Chondrocyte (in vitro differentiated cells): ENCODE measurements at regions not wholly inside any gene's neighbourhood (a gene's known extent, or its start where the extent isn't known, plus 50 kb on each side); places are given as distances from the start of the nearest gene placed in this dataset.
"Not testable (repeated sequence)": the region's sequence is repeated elsewhere in the genome, so short reads cannot be mapped to it uniquely, and the experiment has no call there.

Experiments used
- DNase-seq: peaks from one replicate; pipeline ENCODE4 v3.0.0; 2021; ENCODE audit warnings: mixed read lengths, low spot score
- H3K27ac Mint-ChIP-seq: one replicate; pipeline ENCODE4 v1.8.0; 2021; ENCODE audit warnings: mild to moderate bottlenecking, moderate library complexity, mixed read lengths; ENCODE audit not compliant: unreplicated experiment
- H3K27me3 Mint-ChIP-seq: 2 replicates; pipeline ENCODE4 v1.8.0; 2021; ENCODE audit warnings: low read depth, mixed read lengths
- H3K36me3 Mint-ChIP-seq: 2 replicates; pipeline ENCODE4 v1.8.0; 2021; ENCODE audit warnings: low read depth, mixed read lengths
- H3K4me1 Mint-ChIP-seq: 2 replicates; pipeline ENCODE4 v1.8.0; 2021; ENCODE audit warnings: low read depth, mild to moderate bottlenecking, mixed read lengths
- H3K4me3 Mint-ChIP-seq: one replicate; pipeline ENCODE4 v1.8.0; 2021; ENCODE audit warnings: mild to moderate bottlenecking, moderate library complexity, mixed read lengths; ENCODE audit not compliant: unreplicated experiment
- H3K9me3 Mint-ChIP-seq: 2 replicates; pipeline ENCODE4 v1.8.0; 2021; ENCODE audit warnings: low read depth, mixed read lengths
- TF ChIP-seq, protein P1 (sequence below): fragments of 200-600 bp; sonication (generic); IDR thresholded peaks from 2 replicates; pipeline ENCODE4 v1.5.0; 2021; ENCODE audit warnings: antibody characterized with exemption, mild to moderate bottlenecking, moderate library complexity

GRCh38 chr6:86782328-86782727 is 155.0 kb upstream of the HTR1E start:
- no peak for DNase-seq
- TF ChIP-seq, protein P1, sequence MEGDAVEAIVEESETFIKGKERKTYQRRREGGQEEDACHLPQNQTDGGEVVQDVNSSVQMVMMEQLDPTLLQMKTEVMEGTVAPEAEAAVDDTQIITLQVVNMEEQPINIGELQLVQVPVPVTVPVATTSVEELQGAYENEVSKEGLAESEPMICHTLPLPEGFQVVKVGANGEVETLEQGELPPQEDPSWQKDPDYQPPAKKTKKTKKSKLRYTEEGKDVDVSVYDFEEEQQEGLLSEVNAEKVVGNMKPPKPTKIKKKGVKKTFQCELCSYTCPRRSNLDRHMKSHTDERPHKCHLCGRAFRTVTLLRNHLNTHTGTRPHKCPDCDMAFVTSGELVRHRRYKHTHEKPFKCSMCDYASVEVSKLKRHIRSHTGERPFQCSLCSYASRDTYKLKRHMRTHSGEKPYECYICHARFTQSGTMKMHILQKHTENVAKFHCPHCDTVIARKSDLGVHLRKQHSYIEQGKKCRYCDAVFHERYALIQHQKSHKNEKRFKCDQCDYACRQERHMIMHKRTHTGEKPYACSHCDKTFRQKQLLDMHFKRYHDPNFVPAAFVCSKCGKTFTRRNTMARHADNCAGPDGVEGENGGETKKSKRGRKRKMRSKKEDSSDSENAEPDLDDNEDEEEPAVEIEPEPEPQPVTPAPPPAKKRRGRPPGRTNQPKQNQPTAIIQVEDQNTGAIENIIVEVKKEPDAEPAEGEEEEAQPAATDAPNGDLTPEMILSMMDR = no peak
- peaks cover 3% of the 10 kb centered on the region for H3K9me3 Mint-ChIP-seq
- H3K4me3 Mint-ChIP-seq = no peak overlapping the region
- H3K36me3 Mint-ChIP-seq = no peaks in the 10 kb centered on the region
- H3K27ac Mint-ChIP-seq = no peak overlapping the region
- no peaks in the 10 kb centered on the region for H3K4me1 Mint-ChIP-seq
- no peaks in the 10 kb centered on the region for H3K27me3 Mint-ChIP-seq

GRCh38 chr6:86780923-86781322 is 156.4 kb upstream of the HTR1E start:
- peaks cover 3% of the 10 kb centered on the region for H3K9me3 Mint-ChIP-seq
- H3K36me3 Mint-ChIP-seq = no peaks in the 10 kb centered on the region
- H3K27ac Mint-ChIP-seq = no peak overlapping the region
- H3K27me3 Mint-ChIP-seq = no peaks in the 10 kb centered on the region
- DNase-seq = no peak
- no peak overlapping the region for H3K4me3 Mint-ChIP-seq
- TF ChIP-seq, protein P1 = no peak
- H3K4me1 Mint-ChIP-seq = no peaks in the 10 kb centered on the region

DNA sequence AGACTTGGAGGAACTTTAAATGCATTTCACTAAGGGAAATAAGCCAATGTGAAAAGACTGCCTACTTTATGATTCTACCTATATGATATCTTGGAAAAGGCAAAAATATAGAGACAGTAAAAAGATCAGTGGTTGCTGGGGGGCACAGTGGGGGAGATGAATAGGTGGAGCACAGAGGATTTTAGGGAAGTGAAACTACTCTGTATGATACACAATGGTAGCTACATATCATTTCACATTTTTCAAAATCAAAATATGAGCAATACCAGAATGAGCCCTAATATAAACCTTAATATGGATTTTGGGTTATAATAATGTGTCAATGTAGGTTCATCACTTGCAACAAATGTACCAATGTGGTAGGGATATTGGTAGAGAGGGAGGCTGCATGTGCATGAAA is 161.4 kb upstream of the HTR1E start:
- Mint-ChIP-seq H3K27ac (no peak overlapping the region), H3K27me3 (no peaks in the 10 kb centered on the region), H3K4me3 (no peak overlapping the region), H3K9me3 (peaks cover 6% of the 10 kb centered on the region), H3K4me1 (no peaks in the 10 kb centered on the region), H3K36me3 (no peaks in the 10 kb centered on the region)
- DNase-seq = no peak
- TF ChIP-seq, protein P1 = no peak

DNA sequence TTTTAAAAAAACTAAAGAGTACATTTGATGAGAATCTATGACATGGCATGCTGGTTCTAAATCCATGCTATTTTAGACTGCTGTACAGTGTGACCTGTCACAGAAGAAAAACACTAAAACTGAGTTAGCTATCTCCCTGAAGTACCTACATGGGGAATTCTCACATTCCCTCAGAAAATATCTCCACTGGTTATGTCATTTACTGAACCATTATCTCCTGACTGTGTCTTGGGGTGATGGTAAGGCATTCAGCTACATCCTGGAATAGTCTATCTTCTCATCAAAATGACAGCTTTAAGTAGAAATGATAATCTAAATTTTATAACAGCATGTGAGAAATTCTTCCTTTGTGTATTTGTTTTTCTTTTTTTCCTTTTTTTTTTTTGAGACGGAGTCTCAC is 172.1 kb upstream of the HTR1E start:
- Mint-ChIP-seq H3K27me3 (no peaks in the 10 kb centered on the region), H3K9me3 (peaks cover 15% of the 10 kb centered on the region), H3K4me1 (no peaks in the 10 kb centered on the region), H3K27ac (no peak overlapping the region), H3K36me3 (no peaks in the 10 kb centered on the region), H3K4me3 (no peak overlapping the region)
- TF ChIP-seq, protein P1 = no peak
- DNase-seq = no peak

DNA sequence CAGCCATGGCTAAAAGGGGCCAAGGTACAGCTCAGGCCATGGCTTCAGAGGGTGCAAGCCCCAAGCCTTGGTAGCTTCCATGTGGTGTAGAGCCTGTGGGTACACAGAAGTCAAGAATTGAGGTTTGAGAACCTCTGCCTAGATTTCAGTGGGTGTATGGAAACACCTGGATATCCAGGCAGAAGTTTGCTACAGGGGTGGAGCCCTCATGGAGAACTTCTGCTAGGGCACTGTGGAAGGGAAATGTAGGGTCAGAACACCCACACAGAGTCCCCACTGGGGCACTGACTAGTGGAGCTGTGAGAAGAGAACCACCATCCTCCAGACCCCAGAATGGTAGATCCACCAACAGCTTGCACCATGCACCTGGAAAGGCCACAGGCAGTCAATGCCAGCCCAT is 177.4 kb upstream of the HTR1E start:
- H3K9me3 Mint-ChIP-seq = peaks cover 16% of the 10 kb centered on the region
- H3K36me3 Mint-ChIP-seq = not testable (repeated sequence)

GRCh38 chr6:86756640-86757229 is 180.6 kb upstream of the HTR1E start:
- Mint-ChIP-seq H3K4me3 (no peak overlapping the region), H3K9me3 (peaks cover 9% of the 10 kb centered on the region), H3K36me3 (no peaks in the 10 kb centered on the region), H3K27ac (no peak overlapping the region), H3K4me1 (no peaks in the 10 kb centered on the region), H3K27me3 (no peaks in the 10 kb centered on the region)
- DNase-seq = no peak
- TF ChIP-seq, protein P1 = no peak

More for the DNA sequence above, 177.4 kb upstream of the HTR1E start:
- not testable (repeated sequence) for H3K27ac Mint-ChIP-seq, H3K27me3 Mint-ChIP-seq, DNase-seq, H3K4me1 Mint-ChIP-seq, H3K4me3 Mint-ChIP-seq
